Putamen (tissue), 1 donor: ENCODE measurements at regions not wholly inside any gene's neighbourhood (a gene's known extent, or its start where the extent isn't known, plus 50 kb on each side); places are given as distances from the start of the nearest gene placed in this dataset.
"Not testable (repeated sequence)": the region's sequence is repeated elsewhere in the genome, so short reads cannot be mapped to it uniquely, and the experiment has no call there.

Source experiments
- DNase-seq: peaks from one replicate; pipeline ENCODE4 v3.0.0-alpha.2; 2016; ENCODE audit warnings: low spot score

DNA sequence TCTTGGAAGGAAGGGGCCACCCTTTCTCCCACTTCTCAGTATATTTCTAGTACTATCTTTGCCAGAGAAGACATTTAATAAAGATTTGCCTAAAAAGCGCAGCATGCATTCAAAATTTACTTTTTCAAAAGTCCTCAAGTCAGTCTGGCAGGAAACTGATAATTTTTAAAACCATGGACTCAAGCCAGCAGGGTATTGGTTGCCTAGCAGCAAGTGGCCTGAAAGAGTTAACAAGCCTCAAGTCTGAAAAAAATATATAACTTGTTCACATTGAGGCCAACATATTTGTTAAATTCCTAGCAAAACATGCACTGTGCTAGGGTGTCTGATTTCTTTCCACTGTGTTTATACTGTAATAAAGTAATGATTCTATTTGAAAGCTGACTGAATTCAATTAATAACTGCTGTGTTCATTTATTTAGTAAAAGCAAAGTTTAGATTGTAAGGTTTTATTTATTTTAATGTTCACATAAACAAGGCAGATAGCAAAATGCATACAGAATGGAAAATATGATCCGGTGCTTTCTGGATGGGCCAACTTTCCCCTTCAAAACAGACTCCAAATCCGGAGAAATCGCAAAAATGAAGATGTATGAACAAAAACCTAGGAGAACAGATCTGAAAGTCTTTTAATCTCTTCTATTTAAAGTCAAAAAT is 218.5 kb upstream of the FGF13 start:
- DNase-seq: no peak

DNA sequence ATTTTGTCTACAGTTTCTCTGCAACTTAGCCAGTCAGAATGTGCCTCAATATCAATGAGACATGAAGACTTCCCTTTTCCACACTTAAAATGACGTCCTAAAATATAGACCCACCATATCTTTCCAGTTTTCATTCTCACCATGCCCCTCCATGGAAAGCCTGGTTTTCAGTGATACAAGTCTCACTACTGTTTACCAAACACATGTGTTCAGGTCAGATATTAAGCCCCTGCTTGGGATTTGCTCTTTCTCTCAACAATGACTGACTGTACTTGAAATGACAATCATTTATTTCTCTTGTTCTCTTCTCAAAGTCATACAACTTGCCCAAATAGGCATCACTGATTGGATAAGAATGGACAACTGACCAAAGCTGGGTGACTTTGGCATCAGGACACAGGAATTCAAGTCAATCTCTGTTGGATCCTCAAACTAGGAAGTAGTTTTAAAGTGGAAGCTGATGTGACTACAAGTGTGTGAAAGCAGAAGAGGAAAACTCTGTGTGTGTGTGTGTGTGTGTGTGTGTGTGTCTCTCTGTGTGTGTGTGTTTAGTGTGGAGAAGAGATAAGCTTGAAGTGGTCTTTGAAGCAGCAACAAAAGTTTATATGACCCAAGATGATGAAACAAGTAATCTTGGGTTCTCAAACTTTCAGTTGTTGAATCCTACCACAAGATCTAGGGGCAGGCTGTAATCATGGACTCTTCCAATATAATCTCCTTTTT is 217.4 kb upstream of the FGF13 start:
- DNase-seq: no peak

DNA sequence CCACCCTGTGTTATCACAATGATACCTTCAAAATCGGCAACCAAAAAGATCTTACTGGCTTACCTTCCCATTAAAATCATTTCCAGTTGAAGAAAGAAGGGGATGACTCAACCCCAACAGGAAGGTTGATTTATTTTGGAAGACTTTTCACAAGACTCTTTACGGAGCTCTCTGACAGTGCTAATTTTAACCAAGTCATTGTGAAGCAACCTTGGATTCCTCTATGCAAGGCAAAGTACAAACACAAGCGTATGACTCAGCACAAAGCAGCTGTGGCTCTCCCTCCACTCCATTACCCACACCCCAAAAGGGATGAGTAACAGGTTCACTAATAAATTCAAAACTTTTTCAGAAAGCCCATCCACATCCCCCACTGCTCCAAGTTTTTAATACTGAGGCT is 213.8 kb upstream of the FGF13 start:
- DNase-seq: peak; percentile 20

DNA sequence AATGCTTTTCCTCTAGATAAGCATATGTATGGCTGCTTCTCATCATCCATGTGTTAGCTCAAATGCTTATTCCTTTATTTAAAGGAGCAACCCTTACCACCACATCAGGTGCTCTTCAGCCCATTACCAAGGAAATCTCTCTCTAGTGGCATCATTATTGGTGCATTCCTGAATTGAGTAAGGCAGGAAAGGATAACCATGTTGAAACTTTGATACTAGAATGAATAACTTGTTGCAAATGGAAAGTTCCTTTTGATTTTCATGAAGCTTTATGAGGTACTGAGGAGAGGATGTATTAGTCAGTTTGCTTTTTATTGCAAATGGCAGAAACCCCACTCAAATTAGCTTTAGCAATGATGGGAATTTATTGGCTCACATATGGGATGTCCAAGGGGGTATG is 212.3 kb upstream of the FGF13 start:
- no peak for DNase-seq

DNA sequence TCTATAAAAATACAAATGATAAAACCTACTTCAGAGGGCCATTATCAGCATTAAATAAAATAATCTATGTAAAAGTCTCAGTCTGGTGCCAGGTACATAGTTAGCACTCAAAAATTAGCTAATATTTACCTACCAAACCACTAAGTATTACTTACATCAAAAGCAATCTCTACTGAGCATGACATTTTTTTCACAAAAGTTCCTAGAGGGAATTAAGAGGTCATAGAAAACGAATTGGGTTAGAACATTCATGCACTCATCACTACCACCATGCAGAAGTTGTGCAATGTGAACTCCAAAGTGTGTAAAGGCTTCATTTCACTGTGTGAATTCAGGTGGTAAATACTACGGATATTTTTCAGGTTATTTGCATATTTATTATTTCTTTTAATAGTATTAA is 209.5 kb upstream of the FGF13 start:
- no peak for DNase-seq

DNA sequence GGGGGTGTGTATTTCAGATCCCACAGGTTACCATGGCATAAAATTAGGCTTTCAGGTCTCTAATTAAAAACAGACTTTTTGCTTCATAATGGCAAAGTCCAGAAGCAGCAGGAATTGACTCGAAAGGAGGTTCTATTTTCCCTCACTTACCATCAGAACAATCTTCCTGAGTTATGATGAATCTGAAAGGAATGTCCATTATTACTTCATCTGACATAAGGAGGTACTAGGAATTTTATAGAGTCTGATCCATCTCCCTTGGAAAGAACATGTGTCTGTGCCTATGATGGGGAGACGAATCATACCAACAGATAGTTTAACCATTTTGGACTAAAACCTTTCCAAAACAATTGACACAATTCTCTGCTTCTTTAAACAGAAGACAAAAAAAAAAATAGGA is 206.3 kb upstream of the FGF13 start:
- DNase-seq: no peak

DNA sequence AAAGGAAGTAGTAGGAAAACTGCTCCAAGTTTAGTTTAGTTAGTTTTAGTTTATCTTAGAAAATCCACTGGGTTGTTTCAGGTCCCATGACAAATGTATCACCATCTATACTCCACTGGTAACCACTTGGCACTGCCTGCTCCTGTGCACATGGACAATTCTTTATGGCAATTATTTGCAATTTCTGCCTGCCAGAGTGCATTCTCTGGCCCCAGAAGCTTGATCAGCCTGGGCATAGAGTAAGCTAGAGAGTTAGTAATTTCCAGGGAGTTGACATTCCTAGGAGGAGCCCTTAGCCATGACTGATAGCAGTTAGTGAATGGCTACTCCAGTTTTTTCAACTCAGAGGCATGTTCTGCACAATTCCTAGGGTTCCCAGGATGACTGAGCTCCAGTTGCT is 203.2 kb upstream of the FGF13 start:
- no peak for DNase-seq

DNA sequence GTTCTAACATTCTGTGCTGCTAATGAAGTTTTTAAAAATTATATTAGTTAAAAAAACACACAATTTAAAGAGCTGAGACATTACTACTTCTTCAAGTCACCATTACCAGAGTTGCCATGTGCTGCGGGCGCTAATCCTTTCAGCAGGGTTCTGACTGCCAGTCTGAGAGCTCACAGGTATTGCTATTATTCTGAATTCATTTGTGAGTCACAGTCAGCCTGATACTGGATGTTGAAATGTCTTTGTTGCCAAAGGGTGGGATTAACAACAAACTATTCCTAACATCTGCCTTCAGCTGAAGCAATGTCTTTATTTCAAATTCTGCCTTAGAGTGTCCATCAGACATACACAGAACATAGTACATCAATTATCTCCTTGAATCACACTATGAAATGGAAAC is 197.1 kb upstream of the FGF13 start:
- DNase-seq: no peak

DNA sequence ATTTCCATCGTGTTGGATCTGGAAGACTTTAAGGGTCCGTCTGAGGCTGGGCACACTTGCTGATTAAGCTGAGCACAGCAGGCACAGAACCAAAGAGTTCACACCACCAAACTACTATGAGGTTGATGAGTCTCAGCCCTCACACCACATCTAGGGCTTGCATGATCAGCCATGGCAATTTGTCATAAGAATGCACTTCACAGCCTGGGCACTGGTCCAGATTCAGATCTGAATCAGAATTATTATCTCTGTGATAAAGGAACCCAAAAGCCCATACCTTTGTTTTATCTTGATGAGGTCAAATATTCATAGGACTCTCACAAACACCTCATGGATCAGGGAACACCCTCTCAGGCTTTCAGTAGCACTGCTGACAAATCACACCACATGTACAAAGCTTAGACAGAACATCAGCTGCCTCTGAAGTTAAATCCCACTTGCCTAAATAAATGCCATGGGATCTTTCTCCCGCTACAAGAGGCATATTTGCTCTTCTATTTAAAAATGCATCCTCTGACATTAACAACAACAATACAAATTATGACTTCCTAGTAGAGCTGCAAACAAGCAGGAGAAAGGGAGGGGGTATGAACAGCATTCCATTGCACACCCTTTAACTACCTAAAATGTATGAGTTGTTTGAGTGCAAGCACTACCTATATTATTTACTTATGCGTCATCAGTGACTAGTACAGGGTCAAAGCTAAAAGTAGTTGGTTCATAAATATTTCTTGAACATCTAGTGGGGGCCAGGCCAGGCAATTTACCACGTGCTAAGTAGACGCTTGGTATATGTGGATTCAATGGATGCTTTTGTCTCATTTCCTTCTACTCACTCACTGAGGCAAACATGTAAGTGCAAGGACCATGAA is 186.3 kb upstream of the FGF13 start:
- no peak for DNase-seq

DNA sequence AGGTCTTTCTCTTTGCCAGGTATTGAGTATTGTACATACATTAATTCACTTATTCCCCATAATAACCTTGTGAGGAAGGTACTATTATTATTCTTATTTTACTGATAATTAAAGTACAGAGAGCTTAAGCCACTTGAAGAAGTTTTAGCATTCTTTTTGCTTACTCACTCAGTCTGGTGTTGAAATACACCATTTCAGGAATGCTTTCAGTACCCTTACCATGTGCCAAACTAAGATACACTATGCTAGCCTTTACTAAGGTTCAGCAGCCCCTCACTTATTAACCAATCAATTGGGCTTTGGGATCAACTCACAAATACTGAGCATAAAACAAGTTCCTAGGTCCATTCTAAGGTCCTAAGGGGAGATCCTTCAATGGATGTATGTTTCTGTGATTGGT is 179.0 kb upstream of the FGF13 start:
- no peak for DNase-seq

DNA sequence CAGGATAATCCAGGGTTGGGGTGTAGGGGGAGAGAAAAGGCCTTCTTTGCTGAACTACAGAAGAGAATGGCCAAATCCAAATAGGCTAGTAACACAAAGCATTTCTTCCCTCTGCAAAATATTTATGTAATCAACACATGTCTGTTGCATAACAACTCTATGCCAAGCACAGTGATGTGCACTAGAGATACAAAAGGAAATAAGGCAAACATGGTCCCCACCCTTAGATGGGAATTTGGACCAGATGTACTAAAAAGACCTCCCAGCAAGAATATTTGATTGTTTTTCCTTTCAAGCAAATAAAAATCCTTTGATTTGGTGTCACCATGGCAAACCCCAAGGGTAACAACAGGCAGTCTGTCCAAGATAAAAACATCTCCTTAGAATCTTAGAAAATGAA is 177.6 kb upstream of the FGF13 start:
- no peak for DNase-seq

DNA sequence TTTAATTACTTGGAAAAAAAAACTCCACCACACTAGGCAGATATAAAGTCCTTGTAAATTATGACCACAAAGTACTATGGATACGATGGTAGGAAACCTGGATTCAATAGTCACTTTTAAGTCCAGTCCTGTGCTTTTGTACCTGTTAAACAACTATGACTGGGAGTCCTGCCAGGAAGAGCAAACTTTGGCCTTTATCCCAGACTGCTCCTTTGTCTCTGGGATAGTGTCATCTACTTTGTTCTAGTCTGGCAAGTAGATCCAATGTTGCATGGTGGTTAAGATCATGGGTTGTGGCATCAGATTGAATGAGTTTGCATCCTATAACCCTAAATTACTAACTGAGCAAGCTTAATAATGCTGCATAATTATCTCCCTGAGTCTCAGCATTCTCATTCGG is 175.3 kb upstream of the FGF13 start:
- DNase-seq: no peak

DNA sequence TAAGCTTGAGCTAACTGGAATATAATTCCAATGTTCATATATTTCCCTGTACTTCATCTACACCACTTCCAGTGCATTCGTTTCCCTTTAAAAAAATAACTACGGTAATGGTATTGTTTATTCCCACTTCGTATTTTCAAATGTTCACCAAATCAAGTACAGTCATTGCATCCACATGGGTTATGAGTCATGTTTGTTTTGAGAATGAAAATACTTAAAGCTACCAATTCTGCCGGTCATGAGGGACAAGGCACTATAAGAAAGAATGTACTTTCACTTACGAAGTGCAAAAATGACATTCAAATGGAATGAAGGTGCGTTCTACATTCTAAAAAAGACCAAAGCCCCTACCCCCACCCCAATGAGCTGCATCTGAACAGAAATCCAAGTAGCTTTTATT is 174.4 kb upstream of the FGF13 start:
- no peak for DNase-seq

DNA sequence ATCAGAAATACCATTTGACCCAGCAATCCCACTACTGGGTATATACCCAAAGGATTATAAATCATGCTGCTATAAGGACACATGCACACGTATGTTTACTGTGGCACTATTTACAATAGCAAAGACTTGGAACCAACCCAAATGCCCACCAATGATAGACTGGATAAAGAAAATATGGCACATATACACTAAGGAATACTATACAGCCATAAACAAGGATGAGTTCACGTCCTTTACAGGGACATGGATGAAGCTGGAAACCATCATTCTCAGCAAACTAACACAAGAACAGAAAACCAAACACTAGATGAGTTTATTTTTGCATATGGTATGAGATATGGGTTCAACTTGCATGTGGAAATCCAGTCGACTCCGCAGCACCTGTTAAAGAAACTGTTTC is 168.8 kb upstream of the FGF13 start:
- DNase-seq: not testable (repeated sequence)

DNA sequence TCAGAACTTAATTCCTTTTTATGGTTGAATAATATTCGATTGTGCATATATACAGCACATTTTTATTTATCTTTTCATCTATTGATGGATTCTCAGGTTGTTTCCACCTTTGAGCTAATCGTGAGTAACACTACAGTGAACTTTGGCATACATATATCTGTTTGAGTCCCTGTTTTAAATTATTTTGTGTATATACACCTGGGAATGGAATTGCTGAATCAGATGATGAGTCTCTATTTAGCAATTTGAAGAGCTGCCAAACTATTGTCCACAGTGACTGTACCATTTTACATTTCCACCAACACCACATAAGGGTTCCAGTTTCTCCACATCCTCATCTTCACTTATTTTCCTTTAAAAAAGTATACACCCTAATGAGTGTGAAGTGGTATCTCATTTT is 166.2 kb upstream of the FGF13 start:
- DNase-seq: no peak

DNA sequence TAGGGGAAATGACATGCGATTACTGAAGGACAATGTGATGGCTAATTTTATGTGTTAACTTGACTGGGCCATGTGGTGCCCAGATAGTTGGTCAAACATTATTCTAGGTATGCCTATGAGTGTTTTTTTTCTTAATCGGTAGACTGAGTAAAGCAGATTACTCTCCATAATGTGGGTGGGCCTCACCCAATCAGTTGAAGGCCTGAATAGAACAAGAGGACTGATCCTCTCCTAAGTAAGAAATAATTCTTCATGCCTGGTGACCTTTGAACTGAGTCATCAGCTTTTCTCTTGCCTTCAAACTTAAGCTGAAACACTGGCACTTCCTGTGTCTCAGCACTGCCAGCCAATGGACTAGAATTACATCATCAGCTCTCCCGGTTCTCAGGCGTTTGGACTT is 164.0 kb upstream of the FGF13 start:
- DNase-seq: no peak

DNA sequence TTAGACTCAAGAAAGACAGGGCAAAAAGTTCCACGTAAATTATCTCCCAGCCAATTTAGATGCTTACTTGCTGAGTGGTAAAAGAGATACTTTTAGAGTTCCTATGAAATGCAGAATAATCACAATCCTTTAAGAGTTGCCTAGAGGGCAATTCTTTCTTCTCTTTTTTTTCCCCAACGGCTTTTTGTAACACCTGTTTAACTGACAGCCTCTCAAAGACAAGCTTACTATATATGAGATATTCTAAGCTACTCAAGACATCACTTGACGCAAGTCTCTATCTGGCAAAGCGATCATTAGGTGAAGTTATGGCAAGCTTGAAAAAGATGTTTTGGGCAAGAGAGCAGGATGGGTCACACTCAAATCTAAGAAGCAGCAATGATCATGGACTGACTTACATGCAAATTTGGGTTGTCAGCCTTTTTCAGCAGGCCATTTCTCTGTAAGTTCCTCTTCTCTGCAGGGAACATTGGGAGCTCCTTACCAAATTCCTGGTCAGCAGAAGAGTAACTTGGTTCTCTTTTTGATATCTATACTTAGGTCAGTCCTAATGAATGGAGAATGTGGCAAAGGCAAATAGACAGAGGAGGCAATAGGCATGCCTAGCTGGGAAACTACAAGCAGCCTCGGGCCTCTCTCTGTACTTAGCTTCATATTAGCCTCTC is 162.9 kb upstream of the FGF13 start:
- DNase-seq: no peak

DNA sequence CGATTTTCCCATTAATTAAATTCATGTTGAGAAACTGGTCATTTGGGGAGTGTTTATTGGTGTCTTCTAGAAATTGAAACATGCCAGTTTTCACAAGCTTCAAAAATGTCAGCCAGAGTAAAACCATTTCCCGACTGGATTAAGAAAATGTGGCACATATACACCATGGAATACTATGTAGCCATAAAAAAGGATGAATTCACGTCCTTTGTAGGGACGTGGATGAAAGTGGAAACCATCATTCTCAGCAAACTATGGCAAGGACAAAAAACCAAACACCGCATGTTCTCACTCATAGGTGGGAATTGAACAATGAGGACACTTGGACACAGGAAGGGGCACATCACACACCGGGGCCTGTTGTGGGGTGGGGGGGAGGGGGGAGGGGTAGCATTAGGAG is 162.1 kb upstream of the FGF13 start:
- not testable (repeated sequence) for DNase-seq

DNA sequence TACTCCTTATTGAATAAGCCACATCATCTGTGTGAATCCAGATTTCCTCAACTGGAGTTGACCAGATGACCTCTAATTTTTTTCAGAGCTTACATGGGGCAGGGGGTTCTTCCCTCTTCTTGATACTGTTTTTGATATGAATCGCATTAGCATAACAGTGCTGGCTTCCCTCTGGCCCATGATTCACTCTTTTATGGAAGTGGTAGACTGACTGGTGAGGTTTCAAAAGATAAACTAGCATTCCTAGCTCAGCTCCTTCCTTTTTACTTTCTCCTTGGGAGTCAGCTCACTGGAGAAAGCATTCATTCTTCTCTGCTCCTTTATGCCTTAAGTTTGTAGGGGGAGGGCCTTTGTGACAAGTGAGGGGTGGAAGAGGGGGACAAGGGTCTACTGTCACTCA is 161.0 kb upstream of the FGF13 start:
- no peak for DNase-seq

DNA sequence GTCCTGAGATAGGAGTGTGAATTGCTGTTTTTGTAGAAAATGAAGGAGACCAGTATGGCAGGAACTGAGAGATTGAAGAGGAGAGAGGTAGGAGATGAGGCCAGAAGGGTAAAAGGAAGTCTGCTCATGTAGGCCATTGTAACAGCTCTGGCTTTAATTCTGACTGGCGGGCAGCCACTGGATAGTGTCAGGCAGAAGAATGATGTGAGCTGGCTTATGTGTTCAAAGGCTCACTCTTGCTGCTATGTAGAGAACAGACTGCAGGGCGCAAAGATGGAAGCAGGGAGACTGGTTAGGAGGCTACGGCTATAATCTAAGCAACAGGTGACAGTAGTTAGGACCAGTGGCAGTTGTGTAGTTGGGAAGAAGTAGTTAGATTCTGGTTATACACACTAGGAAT is 160.2 kb upstream of the FGF13 start:
- no peak for DNase-seq

DNA sequence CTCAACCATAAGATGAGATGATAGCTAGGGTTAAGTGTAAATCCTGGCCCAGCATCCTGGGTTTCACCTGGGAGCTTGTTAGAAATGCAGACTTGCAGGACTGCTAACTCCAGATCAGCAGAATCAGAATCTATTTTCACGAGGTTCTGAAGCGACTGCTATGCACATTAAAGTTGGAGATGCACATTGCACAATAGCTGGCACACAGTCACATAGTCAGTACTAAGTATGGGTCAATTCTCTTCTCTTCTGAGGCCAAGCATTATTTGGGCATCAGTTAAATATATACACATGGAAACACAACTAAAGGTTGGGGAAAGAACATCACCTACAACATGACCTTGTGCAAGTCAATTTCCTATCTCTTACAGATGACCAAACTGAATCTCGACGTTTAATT is 155.1 kb upstream of the FGF13 start:
- no peak for DNase-seq

DNA sequence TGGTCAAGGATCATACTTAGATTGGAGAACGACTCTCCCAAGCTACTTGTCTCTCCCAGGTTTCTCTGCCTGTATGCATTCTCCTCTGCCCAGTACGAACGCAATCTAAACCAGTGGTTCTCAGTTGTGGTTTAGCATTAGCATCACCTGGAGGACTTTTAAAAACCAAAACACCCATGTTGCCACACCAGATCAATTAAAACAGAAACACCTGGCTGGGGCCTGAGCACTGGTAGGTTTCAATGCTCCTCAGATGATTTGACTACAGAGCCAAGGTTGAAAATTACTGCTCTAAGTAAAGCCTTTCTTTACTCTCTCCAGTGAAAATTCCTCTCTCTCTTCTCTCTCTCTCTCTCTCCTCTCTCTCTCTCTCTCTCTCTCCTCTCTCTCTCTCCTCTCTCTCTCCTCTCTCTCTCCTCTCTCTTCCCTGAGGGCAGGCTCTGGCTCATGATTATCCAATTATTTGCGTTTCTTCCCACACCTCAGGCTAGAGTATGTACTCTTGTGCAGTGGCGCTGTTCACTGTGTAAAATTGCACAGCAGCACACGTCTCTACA is 153.7 kb upstream of the FGF13 start:
- no peak for DNase-seq
